NCI-H2029 treated with DMSO at 0.1 percent for 48 hours (cell line): ENCODE measurements at regions not wholly inside any gene's neighbourhood (a gene's known extent, or its start where the extent isn't known, plus 50 kb on each side); places are given as distances from the start of the nearest gene placed in this dataset.
A peak's percentile ranks its signal among the peaks of the same experiment; 100 is the strongest.

Experiments used
- DNase-seq: peaks from one replicate; lab custom pipeline; 2025; lab: John Stamatoyannopoulos, UW

- no peak for DNase-seq
Observed at GRCh38 chr2:228860601-228861285, 410.3 kb downstream of the PID1 start.

- DNase-seq, result no peak
Observed at GRCh38 chr2:228853151-228853550, 417.9 kb downstream of the PID1 start.

DNA sequence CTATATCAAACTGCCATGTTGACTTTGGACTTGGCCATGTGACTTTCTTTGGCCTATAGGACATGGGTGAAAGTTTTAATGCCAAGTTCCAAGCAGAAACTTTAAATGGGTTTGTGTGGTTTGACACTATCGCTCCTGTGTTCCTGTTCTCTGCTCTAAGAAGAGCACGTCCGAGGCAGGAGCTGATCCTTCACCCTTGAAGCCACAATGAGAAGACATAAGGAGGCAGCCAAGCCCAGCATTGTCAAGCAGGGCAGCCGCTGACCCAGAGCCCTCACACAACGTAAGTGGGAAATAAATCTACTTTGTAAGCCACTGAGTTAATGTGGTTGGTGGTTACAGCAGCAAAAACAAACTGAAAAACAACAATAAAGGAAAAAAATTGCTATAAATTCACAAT lies 422.4 kb downstream of the PID1 start:
- no peak for DNase-seq

DNA sequence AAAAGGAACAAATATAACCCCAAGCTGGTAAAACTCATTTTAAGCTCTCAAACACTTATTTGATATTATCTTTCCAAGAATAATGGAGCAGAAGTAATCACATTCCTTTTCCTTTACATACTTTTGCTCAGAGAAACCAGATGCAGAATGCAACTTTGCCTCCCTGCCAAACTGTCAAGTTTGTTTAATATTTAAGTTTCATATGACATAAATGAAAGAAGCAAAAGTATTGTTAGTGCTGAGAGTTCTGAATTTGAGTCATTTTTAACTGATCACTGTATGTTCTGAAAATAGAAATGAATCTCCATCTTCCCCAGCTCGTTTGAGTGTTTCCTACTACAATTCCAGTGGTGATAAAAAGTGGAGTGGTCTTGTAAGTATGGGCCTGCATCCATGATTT lies 423.4 kb downstream of the PID1 start:
- DNase-seq, result no peak

- no peak for DNase-seq
Observed at GRCh38 chr2:228846161-228846560, 424.9 kb downstream of the PID1 start.

DNA sequence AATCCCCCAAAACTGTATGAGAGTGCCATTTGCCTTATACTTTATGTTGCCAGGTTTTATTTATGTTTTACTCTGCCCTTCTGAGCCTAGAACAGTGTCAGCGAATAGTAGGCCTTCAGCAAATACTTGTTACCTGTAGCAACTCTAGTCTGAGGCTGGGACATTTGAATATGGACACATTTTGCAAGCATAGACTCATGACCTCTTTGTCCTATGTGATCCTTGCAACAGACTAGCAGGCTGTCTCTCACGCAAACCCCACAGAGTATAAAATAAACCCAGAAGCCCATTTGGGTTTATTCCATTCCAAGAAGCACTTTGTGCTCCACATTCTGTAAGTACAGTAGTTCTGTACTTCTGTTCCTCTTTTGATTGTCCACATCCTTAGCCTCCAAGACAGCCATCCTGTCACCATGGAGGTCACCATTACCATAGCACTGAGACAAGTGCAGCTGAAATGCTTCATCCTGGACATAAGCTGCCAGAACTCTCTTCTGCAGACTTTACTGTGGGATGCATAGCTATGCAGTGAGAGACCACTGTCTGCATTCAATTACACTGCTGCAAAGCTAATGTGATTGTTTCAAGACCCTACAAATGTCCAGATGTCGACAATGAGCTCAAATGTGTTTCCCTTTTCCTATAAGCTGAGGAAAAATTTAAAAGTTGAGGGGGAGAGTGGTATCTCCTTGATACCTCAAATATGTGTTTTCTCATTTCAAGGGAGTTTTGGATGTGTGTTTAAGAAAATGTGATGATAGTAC lies 425.7 kb downstream of the PID1 start:
- no peak for DNase-seq

- peak; percentile 27 for DNase-seq
Observed at GRCh38 chr2:228841877-228842276, 429.2 kb downstream of the PID1 start.

- no peak for DNase-seq
Observed at GRCh38 chr2:228841475-228841874, 429.6 kb downstream of the PID1 start.

DNA sequence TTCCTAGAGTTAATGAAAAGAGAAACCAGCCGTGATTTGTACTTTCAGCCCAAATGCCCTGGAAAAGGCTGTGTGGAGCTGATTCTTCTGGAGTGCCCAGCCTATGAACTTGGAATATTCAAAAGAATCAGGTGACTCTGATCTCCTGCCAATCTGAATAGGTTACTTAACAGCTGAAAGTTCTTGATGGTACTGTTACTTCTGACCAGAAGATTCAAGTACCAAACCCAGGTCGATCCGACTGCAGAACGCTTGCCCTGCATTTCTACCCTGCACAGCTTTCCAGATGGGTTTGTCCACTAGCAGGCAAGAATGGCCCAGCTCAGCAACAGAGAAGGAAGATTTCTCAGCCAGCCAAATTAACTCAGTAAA lies 430.4 kb downstream of the PID1 start:
- no peak for DNase-seq

DNA sequence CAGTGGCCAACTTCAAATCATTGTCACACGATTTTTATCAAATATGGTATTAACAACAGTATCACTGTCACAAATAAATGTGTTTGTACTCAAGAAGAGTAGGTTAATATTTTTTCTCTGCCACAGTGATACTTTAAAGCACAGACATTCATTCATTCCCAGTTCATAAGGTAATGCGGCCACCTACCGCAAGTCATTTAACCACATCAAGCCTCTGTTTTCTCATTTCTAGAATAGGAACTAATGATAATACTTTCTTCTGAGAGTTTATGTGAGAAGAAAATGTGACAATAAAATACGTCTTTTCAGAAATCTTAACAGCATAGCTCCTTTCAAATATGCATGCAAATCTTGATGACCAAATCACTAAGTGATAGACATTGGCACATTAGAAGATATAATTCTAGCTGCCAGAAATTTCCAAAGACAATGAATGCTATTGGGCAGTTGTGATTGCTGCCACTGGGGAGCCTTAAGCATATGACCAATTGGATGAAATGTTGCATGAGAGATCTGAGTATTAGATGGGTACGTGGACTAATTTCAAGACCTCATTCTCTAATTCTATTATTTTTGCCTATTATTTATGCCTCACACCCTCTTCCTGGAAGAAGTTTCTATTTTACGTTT lies 430.9 kb downstream of the PID1 start:
- no peak for DNase-seq

DNA sequence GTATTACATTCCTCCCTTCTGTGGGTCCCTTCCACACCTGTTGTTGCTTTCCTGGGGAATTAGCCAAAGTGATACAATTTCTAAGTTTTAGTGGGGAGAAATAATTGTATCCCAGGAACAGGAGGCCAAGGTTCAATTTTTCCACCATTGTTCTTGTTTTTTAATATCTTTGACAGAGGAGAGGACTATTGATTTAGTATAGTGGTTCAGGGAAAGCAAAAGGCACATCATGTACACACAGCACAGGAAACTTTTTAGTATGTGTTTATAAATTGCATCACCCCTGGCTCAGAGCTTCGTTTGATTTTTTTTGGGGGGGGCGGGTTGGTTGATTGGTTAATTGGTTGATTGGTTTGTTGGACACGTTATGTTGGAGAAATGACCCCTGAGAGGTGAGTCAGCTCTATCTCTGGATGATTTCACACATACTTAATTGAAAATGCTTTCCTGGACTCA lies 431.6 kb downstream of the PID1 start:
- DNase-seq, result no peak

DNA sequence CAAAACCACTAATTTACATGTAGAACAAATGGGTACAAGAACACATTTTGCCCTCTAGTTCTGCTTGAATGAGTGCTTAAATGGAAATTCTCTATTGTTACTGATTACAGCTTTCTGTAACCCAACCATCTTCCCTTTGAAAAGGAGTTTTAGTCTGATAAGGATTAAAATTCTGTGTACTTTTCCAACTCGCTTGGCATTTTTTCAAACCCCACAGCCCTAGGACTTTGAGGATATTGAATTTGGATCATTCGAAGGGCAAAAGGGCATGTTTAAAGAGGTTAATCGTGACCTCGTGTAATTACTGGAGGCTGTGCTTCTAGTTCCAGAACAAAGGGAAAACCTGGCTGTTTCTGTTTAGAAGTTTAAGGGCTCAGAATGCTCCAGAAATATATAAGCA lies 432.3 kb downstream of the PID1 start:
- DNase-seq, result no peak

GRCh38 chr2:228828397-228828796 lies 442.7 kb downstream of the PID1 start:
- DNase-seq, result no peak

DNA sequence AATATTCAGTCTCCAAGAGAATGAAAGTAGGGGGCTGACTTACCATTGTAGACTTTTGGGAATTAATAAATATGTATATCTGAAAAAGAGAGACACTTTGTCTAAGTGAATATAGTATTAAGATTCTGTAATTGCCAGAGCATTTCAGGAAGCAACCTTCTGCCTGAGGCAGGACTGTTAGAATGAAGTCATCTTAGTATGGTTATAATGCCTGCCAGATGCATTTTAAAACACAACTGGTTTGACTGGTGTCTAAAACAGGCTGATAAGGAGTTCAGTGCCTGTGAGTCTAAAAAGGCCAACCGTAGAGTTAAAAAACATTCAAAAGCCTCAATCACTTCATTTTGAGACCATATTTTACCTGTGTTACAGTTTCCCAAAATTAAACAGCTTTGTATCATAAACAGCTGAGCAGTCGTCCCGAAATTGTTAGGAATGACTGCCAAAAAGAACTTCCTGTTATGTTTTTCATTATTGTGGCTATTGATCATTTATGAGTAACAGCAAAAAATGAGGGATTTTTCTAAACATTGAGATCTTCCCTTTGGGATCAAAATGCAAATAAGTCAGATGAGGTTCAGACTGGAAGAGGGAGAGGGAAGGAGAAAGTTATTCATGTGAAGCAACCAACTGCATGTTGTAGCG lies 443.9 kb downstream of the PID1 start:
- no peak for DNase-seq

GRCh38 chr2:228819701-228820100 lies 451.4 kb downstream of the PID1 start:
- no peak for DNase-seq

DNA sequence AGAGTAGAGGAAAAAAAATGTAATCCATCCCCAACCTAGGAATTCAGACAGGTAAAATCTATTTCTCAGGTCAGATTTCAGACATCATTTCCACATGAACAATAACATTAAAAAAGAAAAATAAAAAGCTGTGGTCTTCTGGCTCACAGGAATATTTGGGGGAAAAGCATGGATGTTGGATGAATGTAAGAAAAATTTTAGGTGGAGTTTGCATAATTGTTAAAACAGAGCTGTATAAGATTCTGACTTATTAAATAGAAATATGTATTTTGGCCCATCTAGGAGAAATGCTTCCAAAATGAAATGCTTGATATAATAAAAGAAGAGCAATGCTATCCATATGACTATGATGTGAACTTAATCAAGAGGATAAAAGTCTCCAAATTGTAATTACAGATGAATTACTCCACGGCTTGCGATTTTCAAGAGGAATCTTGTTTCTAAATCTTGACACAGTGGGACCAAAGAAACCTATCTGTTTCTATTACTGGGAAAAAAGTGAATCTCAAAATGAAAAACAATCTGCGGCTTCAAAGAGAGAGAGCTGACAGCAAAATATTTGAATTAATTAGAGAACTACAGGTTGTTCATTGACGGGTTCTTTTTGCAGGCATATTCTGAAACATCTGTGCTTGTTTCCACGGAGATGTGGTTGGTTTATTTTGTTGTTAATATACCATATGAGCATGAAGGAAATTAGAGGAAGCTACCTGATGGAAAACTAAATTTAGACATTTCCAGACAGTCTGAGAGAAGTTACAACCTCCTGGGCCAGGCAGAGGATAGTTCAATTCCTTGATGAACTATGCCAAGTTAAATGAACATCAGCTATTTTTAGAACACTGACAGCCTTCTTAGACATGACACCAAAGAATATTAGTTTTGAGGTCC lies 468.7 kb downstream of the PID1 start:
- no peak for DNase-seq

DNA sequence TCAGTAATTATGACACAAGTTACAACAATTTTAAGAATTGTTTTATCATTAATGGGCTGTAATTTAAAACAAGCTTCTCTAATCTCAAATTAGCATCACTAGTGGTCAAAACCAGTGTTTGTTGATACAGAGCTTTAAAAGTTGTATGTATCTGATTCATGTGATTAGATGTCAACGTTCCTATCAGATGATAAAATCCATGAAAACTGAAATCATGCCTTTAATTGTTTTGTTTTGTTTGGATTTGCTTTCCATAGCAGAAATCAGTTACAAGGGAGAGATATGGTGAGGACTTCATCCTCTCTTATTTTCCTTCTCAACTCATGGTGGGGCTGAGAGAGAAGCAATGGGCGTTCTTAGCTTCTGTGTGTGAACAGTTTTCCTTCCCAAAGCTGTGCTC lies 469.6 kb downstream of the PID1 start:
- no peak for DNase-seq

DNA sequence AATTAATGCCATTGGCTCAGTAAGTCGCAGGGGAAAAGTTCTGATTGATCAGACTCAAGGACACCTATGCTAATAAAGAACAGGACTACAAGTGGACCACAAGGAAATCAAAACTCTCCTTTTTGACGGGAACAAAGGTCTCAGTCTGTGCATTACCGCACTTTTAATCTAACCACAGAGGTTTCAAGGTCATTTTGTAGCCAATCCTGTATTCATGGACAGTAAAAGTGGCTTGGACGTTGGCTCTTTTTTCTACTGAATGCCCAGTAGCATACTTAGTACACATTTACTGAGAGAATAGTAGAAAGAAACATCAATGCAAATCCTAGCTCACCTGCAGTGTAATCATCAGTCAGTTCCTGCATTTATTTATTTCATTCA lies 471.9 kb downstream of the PID1 start:
- no peak for DNase-seq

DNA sequence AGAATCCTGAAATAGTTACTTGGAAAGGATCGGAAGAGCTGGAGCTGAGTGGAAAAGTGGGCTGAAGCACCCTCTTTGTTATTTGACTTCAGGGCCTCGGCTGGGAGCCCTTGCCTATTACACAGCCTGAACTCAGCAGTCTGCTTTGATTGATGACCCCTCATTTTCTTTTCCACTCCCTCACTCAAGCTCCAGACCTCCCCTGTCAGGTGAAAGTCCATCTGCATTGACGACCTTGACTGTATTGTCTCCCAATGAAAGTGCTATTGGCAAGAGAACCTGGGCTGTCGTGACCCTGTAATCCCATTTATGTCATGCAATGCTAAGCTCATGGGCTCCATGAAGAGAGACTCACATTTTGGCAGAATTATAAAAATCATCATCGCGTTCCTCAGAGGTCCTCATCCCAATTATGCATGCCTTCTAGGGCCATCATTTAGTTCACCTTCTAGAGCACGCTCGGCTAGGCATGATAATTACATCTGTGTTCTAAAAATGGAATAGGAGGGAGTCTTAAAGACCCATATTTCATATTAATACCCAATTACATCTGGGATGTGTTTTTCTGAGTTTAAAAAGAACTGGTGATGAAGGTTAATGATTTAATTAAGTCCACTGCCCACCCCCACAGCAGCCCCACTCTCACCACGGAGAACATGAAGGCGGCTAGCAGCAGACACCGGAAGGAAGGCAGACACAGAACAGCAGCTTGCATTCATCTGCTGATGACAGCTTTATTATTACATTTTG lies 472.5 kb downstream of the PID1 start:
- DNase-seq, result no peak

GRCh38 chr2:228796386-228796785 lies 474.7 kb downstream of the PID1 start:
- DNase-seq, result no peak

DNA sequence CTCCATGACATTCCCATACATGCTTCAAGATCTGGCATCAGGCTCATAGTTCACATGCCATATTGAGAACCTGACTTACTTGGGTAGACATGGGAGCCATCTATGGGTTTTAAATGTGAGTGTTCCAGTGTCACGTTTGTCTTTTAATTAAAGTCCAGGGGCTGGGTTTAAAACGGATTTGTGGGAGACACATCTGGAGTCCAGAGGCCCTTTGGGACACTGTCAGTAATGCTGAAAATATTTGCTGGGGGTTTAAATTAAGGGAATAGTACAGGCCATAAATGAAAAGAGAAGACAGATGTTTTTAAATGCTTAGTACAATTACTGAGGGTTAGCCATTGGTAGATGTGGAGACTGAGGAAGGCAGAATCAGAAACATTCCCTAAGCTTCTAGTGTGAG lies 478.0 kb downstream of the PID1 start:
- DNase-seq, result no peak
